ENCODE measurements at regions not wholly inside any gene's neighbourhood (a gene's known extent, or its start where the extent isn't known, plus 50 kb on each side); places are given as distances from the start of the nearest gene placed in this dataset.
"Not testable (repeated sequence)": the region's sequence is repeated elsewhere in the genome, so short reads cannot be mapped to it uniquely, and the experiment has no call there.

DNA sequence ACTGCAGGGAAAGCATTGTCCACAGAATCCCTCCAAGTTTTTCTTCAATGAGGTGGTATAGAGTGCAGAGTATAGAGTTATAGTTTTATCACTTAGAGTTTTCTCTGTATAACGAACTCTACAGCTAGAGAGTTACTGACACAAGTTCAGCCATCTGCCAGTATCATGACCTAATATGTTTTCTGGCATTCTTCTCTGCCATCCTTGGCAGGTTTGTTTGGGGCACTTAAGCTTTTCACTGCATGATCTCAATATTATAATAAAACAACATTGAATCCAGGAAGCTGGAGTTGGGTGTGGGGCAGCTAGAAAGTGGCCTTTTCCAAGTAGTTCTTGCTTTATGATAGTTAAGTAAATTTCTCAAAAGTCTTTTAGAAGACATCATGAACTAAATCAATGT, 743.5 kb upstream of the ARPP21 start:
- H3K27ac Mint-ChIP-seq = no peak overlapping the region
- no peaks in the 10 kb centered on the region for H3K9me3 Mint-ChIP-seq
- intact Hi-C loops (cut with micrococcal nuclease) = no loop called here
- H3K27me3 Mint-ChIP-seq (ENCODE audit: insufficient read depth) = no peaks in the 10 kb centered on the region
- no peak overlapping the region for H3K4me3 Mint-ChIP-seq
- no peaks in the 10 kb centered on the region for H3K36me3 Mint-ChIP-seq (ENCODE audit: low read depth)
- H3K4me1 Mint-ChIP-seq (ENCODE audit: low read depth) = no peaks in the 10 kb centered on the region
- no peak for DNase-seq (ENCODE audit: low spot score)

DNA sequence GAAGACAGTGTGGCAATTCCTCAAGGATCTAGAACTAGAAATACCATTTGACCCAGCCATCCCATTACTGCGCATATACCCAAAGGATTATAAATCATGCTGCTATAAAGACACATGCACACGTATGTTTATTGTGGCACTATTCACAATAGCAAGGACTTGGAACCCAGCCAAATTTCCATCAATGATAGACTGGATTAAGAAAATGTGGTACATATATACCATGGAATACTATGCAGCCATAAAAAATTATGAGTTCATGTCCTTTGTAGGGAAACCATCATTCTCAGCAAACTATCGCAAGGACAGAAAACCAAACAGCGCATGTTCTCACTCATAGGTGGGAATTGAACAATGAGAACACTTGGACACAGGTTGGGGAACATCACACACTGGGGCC, 729.6 kb upstream of the ARPP21 start:
- H3K27ac Mint-ChIP-seq; H3K4me1 Mint-ChIP-seq (ENCODE audit: low read depth); H3K4me3 Mint-ChIP-seq; intact Hi-C loops (cut with micrococcal nuclease); DNase-seq (ENCODE audit: low spot score); H3K36me3 Mint-ChIP-seq (ENCODE audit: low read depth); H3K27me3 Mint-ChIP-seq (ENCODE audit: insufficient read depth); H3K9me3 Mint-ChIP-seq: not testable (repeated sequence)

DNA sequence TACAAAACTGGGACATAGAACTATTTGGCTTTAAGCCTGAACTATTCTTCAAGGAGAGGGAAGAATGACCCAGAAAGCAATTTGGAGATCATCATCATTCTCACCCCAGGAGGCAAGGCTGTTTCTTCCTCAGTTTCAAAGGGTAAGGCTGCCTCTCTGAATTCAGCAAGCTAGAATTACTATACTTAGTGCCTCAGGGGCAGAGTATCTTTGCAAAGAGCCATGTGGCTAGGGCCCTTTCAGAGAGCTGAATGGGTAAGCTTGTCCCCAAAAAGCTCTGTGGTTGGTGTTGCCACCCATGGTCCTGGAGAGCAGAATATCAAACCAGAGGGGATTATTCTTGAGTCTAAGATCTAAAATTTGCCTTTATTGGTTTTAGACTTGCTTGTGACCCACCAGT, 720.3 kb upstream of the ARPP21 start:
- intact Hi-C loops (cut with micrococcal nuclease) = no loop called here
- Mint-ChIP-seq H3K9me3 (no peaks in the 10 kb centered on the region), H3K4me1 (ENCODE audit: low read depth) (no peaks in the 10 kb centered on the region), H3K4me3 (no peak overlapping the region), H3K27ac (no peak overlapping the region), H3K36me3 (ENCODE audit: low read depth) (no peaks in the 10 kb centered on the region), H3K27me3 (ENCODE audit: insufficient read depth) (no peaks in the 10 kb centered on the region)
- DNase-seq (ENCODE audit: low spot score) = no peak

DNA sequence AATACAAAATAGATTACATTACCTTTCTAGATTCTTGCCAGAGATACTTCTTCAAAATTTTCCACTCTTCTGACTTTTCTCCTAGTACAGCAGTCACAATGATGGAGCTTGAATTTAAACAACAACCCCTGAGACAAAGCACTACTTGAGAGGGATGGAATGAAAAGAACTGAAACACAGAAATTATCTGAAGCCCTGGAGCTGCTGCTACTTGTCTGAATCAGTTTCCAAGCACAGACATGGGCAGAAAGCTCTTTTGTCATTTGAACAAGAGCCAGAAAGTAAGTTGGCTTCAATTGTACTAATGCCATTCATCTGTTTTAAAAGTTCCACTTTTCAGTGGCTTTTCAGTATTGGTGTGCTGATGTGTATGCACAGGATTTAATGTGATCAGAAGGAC, 718.5 kb upstream of the ARPP21 start:
- Mint-ChIP-seq H3K27ac (no peak overlapping the region), H3K36me3 (ENCODE audit: low read depth) (no peaks in the 10 kb centered on the region), H3K9me3 (no peaks in the 10 kb centered on the region), H3K27me3 (ENCODE audit: insufficient read depth) (no peaks in the 10 kb centered on the region), H3K4me1 (ENCODE audit: low read depth) (no peaks in the 10 kb centered on the region), H3K4me3 (no peak overlapping the region)
- intact Hi-C loops (cut with micrococcal nuclease) = no loop called here
- DNase-seq (ENCODE audit: low spot score) = no peak

- Mint-ChIP-seq H3K27me3 (ENCODE audit: insufficient read depth) (no peaks in the 10 kb centered on the region), H3K9me3 (no peaks in the 10 kb centered on the region), H3K4me1 (ENCODE audit: low read depth) (no peaks in the 10 kb centered on the region), H3K36me3 (ENCODE audit: low read depth) (no peaks in the 10 kb centered on the region), H3K27ac (no peak overlapping the region), H3K4me3 (no peak overlapping the region)
- intact Hi-C loops (cut with micrococcal nuclease) = no loop called here
- DNase-seq (ENCODE audit: low spot score) = no peak
Measured at GRCh38 chr3:34924961-34925360, 714.4 kb upstream of the ARPP21 start.

GRCh38 chr3:34925851-34926250, 713.5 kb upstream of the ARPP21 start:
- H3K27ac Mint-ChIP-seq = no peak overlapping the region
- intact Hi-C loops (cut with micrococcal nuclease) = no loop called here

GRCh38 chr3:34929036-34929435, 710.3 kb upstream of the ARPP21 start:
- Mint-ChIP-seq H3K4me3 (no peak overlapping the region), H3K27me3 (ENCODE audit: insufficient read depth) (no peaks in the 10 kb centered on the region), H3K9me3 (peaks cover 5% of the 10 kb centered on the region), H3K4me1 (ENCODE audit: low read depth) (no peaks in the 10 kb centered on the region), H3K27ac (no peak overlapping the region), H3K36me3 (ENCODE audit: low read depth) (no peaks in the 10 kb centered on the region)
- intact Hi-C loops (cut with micrococcal nuclease) = no loop called here
- no peak for DNase-seq (ENCODE audit: low spot score)

More at GRCh38 chr3:34925851-34926250, 713.5 kb upstream of the ARPP21 start:
- Mint-ChIP-seq H3K27me3 (ENCODE audit: insufficient read depth) (no peaks in the 10 kb centered on the region), H3K36me3 (ENCODE audit: low read depth) (no peaks in the 10 kb centered on the region), H3K4me1 (ENCODE audit: low read depth) (no peaks in the 10 kb centered on the region), H3K9me3 (no peaks in the 10 kb centered on the region), H3K4me3 (no peak overlapping the region)
- no peak for DNase-seq (ENCODE audit: low spot score)

- no peak overlapping the region for H3K27ac Mint-ChIP-seq
- H3K27me3 Mint-ChIP-seq (ENCODE audit: insufficient read depth) = no peaks in the 10 kb centered on the region
- intact Hi-C loops (cut with micrococcal nuclease) = no loop called here
- no peak for DNase-seq (ENCODE audit: low spot score)
- no peak overlapping the region for H3K4me3 Mint-ChIP-seq
- H3K36me3 Mint-ChIP-seq (ENCODE audit: low read depth) = no peaks in the 10 kb centered on the region
- peaks cover 5% of the 10 kb centered on the region for H3K9me3 Mint-ChIP-seq
- H3K4me1 Mint-ChIP-seq (ENCODE audit: low read depth) = no peaks in the 10 kb centered on the region
Measured at GRCh38 chr3:34934660-34935059, 704.7 kb upstream of the ARPP21 start.

- Mint-ChIP-seq H3K27me3 (ENCODE audit: insufficient read depth) (no peaks in the 10 kb centered on the region), H3K27ac (no peak overlapping the region), H3K4me1 (ENCODE audit: low read depth) (no peaks in the 10 kb centered on the region), H3K9me3 (no peaks in the 10 kb centered on the region), H3K4me3 (no peak overlapping the region), H3K36me3 (ENCODE audit: low read depth) (no peaks in the 10 kb centered on the region)
- intact Hi-C loops (cut with micrococcal nuclease) = no loop called here
- DNase-seq (ENCODE audit: low spot score) = no peak
Measured at GRCh38 chr3:34938784-34939183, 700.5 kb upstream of the ARPP21 start.

DNA sequence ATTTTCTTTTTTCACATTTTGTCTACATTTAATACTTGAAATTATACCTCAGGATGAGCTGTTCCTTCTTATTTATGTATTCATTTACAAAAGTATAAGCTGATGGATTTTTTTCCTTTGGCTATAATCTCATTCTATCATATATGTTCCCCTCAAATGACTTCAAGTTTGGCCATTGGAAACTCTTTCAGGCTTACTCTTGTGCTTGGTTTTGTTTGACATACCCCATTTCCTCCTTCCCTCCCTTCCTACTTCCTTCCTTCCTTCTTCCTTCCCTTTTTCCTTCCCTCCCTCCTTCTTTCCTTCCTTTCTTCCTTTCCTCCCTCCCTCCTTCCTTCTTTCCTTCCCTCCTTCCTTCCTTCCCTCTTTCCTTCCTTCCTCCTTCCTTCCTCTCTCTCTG, 697.1 kb upstream of the ARPP21 start:
- DNase-seq (ENCODE audit: low spot score) = no peak
- intact Hi-C loops (cut with micrococcal nuclease) = no loop called here
- no peak overlapping the region for H3K4me3 Mint-ChIP-seq
- H3K4me1 Mint-ChIP-seq (ENCODE audit: low read depth) = no peaks in the 10 kb centered on the region
- H3K36me3 Mint-ChIP-seq (ENCODE audit: low read depth) = no peaks in the 10 kb centered on the region
- H3K27ac Mint-ChIP-seq = no peak overlapping the region
- H3K9me3 Mint-ChIP-seq = no peaks in the 10 kb centered on the region
- H3K27me3 Mint-ChIP-seq (ENCODE audit: insufficient read depth) = no peaks in the 10 kb centered on the region

DNA sequence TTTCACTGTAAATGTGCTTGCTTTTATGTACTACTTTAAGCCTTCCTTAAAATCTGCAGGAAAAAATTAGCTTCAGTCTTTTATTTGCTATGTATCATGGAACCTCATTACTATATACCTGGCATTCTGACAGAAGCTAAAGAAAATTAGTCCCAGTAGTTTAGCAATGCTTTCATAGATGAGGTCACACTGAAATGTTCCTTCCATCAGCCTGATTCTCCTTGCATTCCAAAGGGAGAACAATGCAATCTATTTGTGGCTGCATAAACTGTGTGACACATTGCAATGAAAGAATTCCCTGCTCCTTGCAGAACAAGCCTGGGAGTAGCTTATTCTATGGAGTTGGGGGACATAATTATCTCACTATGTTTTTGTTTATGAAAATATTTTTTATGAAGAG, 691.5 kb upstream of the ARPP21 start:
- no peaks in the 10 kb centered on the region for H3K4me1 Mint-ChIP-seq (ENCODE audit: low read depth)
- DNase-seq (ENCODE audit: low spot score) = no peak
- H3K27ac Mint-ChIP-seq = no peak overlapping the region
- no peak overlapping the region for H3K4me3 Mint-ChIP-seq
- no peaks in the 10 kb centered on the region for H3K27me3 Mint-ChIP-seq (ENCODE audit: insufficient read depth)
- intact Hi-C loops (cut with micrococcal nuclease) = no loop called here
- no peaks in the 10 kb centered on the region for H3K36me3 Mint-ChIP-seq (ENCODE audit: low read depth)
- H3K9me3 Mint-ChIP-seq = no peaks in the 10 kb centered on the region

DNA sequence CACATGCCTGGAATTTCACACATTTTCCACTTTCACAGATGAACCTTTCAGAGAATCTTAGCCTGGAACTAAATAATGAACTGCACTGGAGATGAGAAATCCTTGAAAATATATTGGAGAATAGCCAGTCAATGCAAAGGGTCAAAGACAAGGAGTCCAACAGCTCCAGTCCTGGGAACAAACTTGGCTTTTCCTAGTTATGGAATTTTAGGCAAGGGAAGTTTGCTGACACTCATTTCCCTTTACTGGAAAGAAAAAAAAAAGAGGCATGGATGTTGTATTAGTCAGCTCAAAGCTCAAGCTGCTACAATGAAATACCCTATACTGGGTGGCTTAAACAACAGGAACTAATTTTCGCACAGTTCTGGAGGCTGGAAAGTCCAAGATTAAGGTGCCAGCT, 690.8 kb upstream of the ARPP21 start:
- intact Hi-C loops (cut with micrococcal nuclease) = no loop called here

DNA sequence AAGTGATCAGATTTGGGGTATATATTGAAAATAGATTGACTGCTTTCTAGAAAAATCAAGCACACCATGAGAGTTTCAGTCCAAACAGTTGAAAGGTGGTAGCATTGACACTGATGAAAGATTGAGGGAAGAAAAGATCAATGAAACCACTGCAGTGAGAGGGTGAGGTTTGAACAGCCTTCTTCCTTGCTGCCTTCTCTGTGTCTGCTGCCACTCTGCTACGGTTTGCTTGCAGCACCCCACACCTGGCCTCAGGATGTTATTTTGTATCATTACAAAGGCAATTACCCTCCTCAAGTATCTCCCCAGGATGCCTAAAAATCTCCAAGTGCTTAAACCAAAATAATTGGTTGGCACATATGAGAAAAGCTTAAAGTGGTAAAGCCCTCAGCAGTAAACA, 683.6 kb upstream of the ARPP21 start:
- H3K4me1 Mint-ChIP-seq (ENCODE audit: low read depth) = no peaks in the 10 kb centered on the region
- H3K27me3 Mint-ChIP-seq (ENCODE audit: insufficient read depth) = no peaks in the 10 kb centered on the region
- H3K9me3 Mint-ChIP-seq = no peaks in the 10 kb centered on the region
- no peak for DNase-seq (ENCODE audit: low spot score)
- no peaks in the 10 kb centered on the region for H3K36me3 Mint-ChIP-seq (ENCODE audit: low read depth)
- H3K27ac Mint-ChIP-seq = no peak overlapping the region
- intact Hi-C loops (cut with micrococcal nuclease) = no loop called here
- no peak overlapping the region for H3K4me3 Mint-ChIP-seq

More for the DNA sequence above, 690.8 kb upstream of the ARPP21 start:
- H3K36me3 Mint-ChIP-seq (ENCODE audit: low read depth) = no peaks in the 10 kb centered on the region
- H3K9me3 Mint-ChIP-seq = no peaks in the 10 kb centered on the region
- no peak overlapping the region for H3K27ac Mint-ChIP-seq
- no peaks in the 10 kb centered on the region for H3K4me1 Mint-ChIP-seq (ENCODE audit: low read depth)
- no peaks in the 10 kb centered on the region for H3K27me3 Mint-ChIP-seq (ENCODE audit: insufficient read depth)
- no peak overlapping the region for H3K4me3 Mint-ChIP-seq
- no peak for DNase-seq (ENCODE audit: low spot score)

GRCh38 chr3:34956511-34956910, 682.8 kb upstream of the ARPP21 start:
- no peak overlapping the region for H3K4me3 Mint-ChIP-seq
- no peaks in the 10 kb centered on the region for H3K27me3 Mint-ChIP-seq (ENCODE audit: insufficient read depth)
- no peak for DNase-seq (ENCODE audit: low spot score)
- no peaks in the 10 kb centered on the region for H3K9me3 Mint-ChIP-seq
- no peaks in the 10 kb centered on the region for H3K36me3 Mint-ChIP-seq (ENCODE audit: low read depth)
- H3K4me1 Mint-ChIP-seq (ENCODE audit: low read depth) = no peaks in the 10 kb centered on the region
- intact Hi-C loops (cut with micrococcal nuclease) = no loop called here
- H3K27ac Mint-ChIP-seq = no peak overlapping the region
